ENCODE measurements at regions not wholly inside any gene's neighbourhood (a gene's known extent, or its start where the extent isn't known, plus 50 kb on each side); places are given as distances from the start of the nearest gene placed in this dataset.

- H3K9me3 ChIP-seq (ENCODE audit: control insufficient read depth in 2 of 3, low read length in 3 of 3) = no peaks in the 10 kb centered on the region
- no peak for ATAC-seq
- peaks cover 0 to 11% (median 5%) of the 10 kb centered on the region in 5 donors for H3K27me3 Mint-ChIP-seq
- no peak for DNase-seq
- H3K36me3 ChIP-seq (ENCODE audit: control insufficient read depth in 2 of 3, insufficient read depth in 3 of 3, low read length in 3 of 3) = no peaks in the 10 kb centered on the region
- no peaks in the 10 kb centered on the region for H3K4me1 Mint-ChIP-seq
- H3K27ac Mint-ChIP-seq = no peak overlapping the region
- no peaks in the 10 kb centered on the region for H3K4me1 ChIP-seq (ENCODE audit: control insufficient read depth in 2 of 2, insufficient read depth in 2 of 2, low read length in 2 of 2)
- no peaks in the 10 kb centered on the region for H3K36me3 Mint-ChIP-seq
- H3K4me3 ChIP-seq (ENCODE audit: low read length) = no peak overlapping the region
- H3K4me3 Mint-ChIP-seq = no peak overlapping the region
- intact Hi-C loops (cut with micrococcal nuclease) = no loop called here
- ChIA-PET CTCF (no interaction called here), POLR2A (no interaction called here)
- no peaks in the 10 kb centered on the region for H3K9me3 Mint-ChIP-seq
- H3K27me3 ChIP-seq (ENCODE audit: control insufficient read depth in 2 of 2, insufficient read depth in 2 of 2, low read length in 2 of 2) = no peaks in the 10 kb centered on the region
- H3K27ac ChIP-seq (ENCODE audit: low read depth, low read length) = no peak overlapping the region
Observed at GRCh38 chr5:57683036-57683630, 200.5 kb upstream of the ACTBL2 start.

GRCh38 chr5:57681942-57682341 lies 199.3 kb upstream of the ACTBL2 start:
- no peak overlapping the region for H3K27ac Mint-ChIP-seq
- H3K27me3 ChIP-seq (ENCODE audit: control insufficient read depth in 2 of 2, insufficient read depth in 2 of 2, low read length in 2 of 2) = no peaks in the 10 kb centered on the region
- H3K4me1 ChIP-seq (ENCODE audit: control insufficient read depth in 2 of 2, insufficient read depth in 2 of 2, low read length in 2 of 2) = no peaks in the 10 kb centered on the region
- no peaks in the 10 kb centered on the region for H3K9me3 Mint-ChIP-seq
- ChIA-PET POLR2A (no interaction called here), CTCF (interaction anchor here (0.6 kb wide), 1 partner anchor 463 kb away, joined by 3 read pairs; no protein-coding TSS in a partner anchor)
- no peak overlapping the region for H3K4me3 Mint-ChIP-seq
- H3K4me1 Mint-ChIP-seq = no peaks in the 10 kb centered on the region
- no peak for ATAC-seq
- peaks cover 0 to 19% (median 11%) of the 10 kb centered on the region in 5 donors for H3K27me3 Mint-ChIP-seq
- H3K4me3 ChIP-seq (ENCODE audit: low read length) = no peak overlapping the region
- H3K27ac ChIP-seq (ENCODE audit: low read depth, low read length) = no peak overlapping the region
- intact Hi-C loops (cut with micrococcal nuclease) = no loop called here
- H3K36me3 ChIP-seq (ENCODE audit: control insufficient read depth in 2 of 3, insufficient read depth in 3 of 3, low read length in 3 of 3) = no peaks in the 10 kb centered on the region
- DNase-seq = no peak
- H3K9me3 ChIP-seq (ENCODE audit: control insufficient read depth in 2 of 3, low read length in 3 of 3) = no peaks in the 10 kb centered on the region
- no peaks in the 10 kb centered on the region for H3K36me3 Mint-ChIP-seq

- H3K4me3 Mint-ChIP-seq = no peak overlapping the region
- H3K27me3 ChIP-seq (ENCODE audit: control insufficient read depth in 2 of 2, insufficient read depth in 2 of 2, low read length in 2 of 2) = no peaks in the 10 kb centered on the region
- H3K27ac Mint-ChIP-seq = no peak overlapping the region
- peaks cover 0 to 21% (median 11%) of the 10 kb centered on the region in 5 donors for H3K27me3 Mint-ChIP-seq
- intact Hi-C loops (cut with micrococcal nuclease) = no loop called here
- no peaks in the 10 kb centered on the region for H3K4me1 ChIP-seq (ENCODE audit: control insufficient read depth in 2 of 2, insufficient read depth in 2 of 2, low read length in 2 of 2)
- H3K36me3 ChIP-seq (ENCODE audit: control insufficient read depth in 2 of 3, insufficient read depth in 3 of 3, low read length in 3 of 3) = no peaks in the 10 kb centered on the region
- H3K27ac ChIP-seq (ENCODE audit: low read depth, low read length) = no peak overlapping the region
- ChIA-PET CTCF (no interaction called here), POLR2A (no interaction called here)
- H3K4me1 Mint-ChIP-seq = no peaks in the 10 kb centered on the region
- no peak for DNase-seq
- no peak for ATAC-seq
- no peaks in the 10 kb centered on the region for H3K9me3 Mint-ChIP-seq
- H3K36me3 Mint-ChIP-seq = no peaks in the 10 kb centered on the region
- no peaks in the 10 kb centered on the region for H3K9me3 ChIP-seq (ENCODE audit: control insufficient read depth in 2 of 3, low read length in 3 of 3)
- H3K4me3 ChIP-seq (ENCODE audit: low read length) = no peak overlapping the region
Observed at GRCh38 chr5:57680686-57681085, 198.1 kb upstream of the ACTBL2 start.

- Mint-ChIP-seq H3K27me3 (peaks cover 0 to 29% (median 11%) of the 10 kb centered on the region in 5 donors), H3K4me3 (no peak overlapping the region), H3K4me1 (no peaks in the 10 kb centered on the region), H3K36me3 (no peaks in the 10 kb centered on the region), H3K27ac (no peak overlapping the region), H3K9me3 (no peaks in the 10 kb centered on the region)
- ChIA-PET CTCF (no interaction called here), POLR2A (no interaction called here)
- no peaks in the 10 kb centered on the region for H3K36me3 ChIP-seq (ENCODE audit: control insufficient read depth in 2 of 3, insufficient read depth in 3 of 3, low read length in 3 of 3)
- ATAC-seq (no peak), DNase-seq (no peak)
- H3K9me3 ChIP-seq (ENCODE audit: control insufficient read depth in 2 of 3, low read length in 3 of 3) = no peaks in the 10 kb centered on the region
- H3K27ac ChIP-seq (ENCODE audit: low read depth, low read length) = no peak overlapping the region
- H3K4me1 ChIP-seq (ENCODE audit: control insufficient read depth in 2 of 2, insufficient read depth in 2 of 2, low read length in 2 of 2) = no peaks in the 10 kb centered on the region
- H3K27me3 ChIP-seq (ENCODE audit: control insufficient read depth in 2 of 2, insufficient read depth in 2 of 2, low read length in 2 of 2) = no peaks in the 10 kb centered on the region
- no peak overlapping the region for H3K4me3 ChIP-seq (ENCODE audit: low read length)
- intact Hi-C loops (cut with micrococcal nuclease) = no loop called here
Observed at GRCh38 chr5:57677235-57677634, 194.6 kb upstream of the ACTBL2 start.

GRCh38 chr5:57676222-57677098 lies 193.8 kb upstream of the ACTBL2 start:
- H3K27me3 Mint-ChIP-seq = peaks cover 0 to 29% (median 7%) of the 10 kb centered on the region in 5 donors
- Histone ChIP-seq H3K27me3 (ENCODE audit: control insufficient read depth in 2 of 2, insufficient read depth in 2 of 2, low read length in 2 of 2) (no peaks in the 10 kb centered on the region), H3K27ac (ENCODE audit: low read depth, low read length) (no peak overlapping the region), H3K9me3 (ENCODE audit: control insufficient read depth in 2 of 3, low read length in 3 of 3) (no peaks in the 10 kb centered on the region), H3K4me1 (ENCODE audit: control insufficient read depth in 2 of 2, insufficient read depth in 2 of 2, low read length in 2 of 2) (no peaks in the 10 kb centered on the region), H3K4me3 (ENCODE audit: low read length) (no peak overlapping the region), H3K36me3 (ENCODE audit: control insufficient read depth in 2 of 3, insufficient read depth in 3 of 3, low read length in 3 of 3) (no peaks in the 10 kb centered on the region)
- ATAC-seq = no peak
- ChIA-PET POLR2A (no interaction called here), CTCF (no interaction called here)
- intact Hi-C loops (cut with micrococcal nuclease) = no loop called here
- H3K36me3 Mint-ChIP-seq = no peaks in the 10 kb centered on the region
- no peak for DNase-seq
- no peak overlapping the region for H3K4me3 Mint-ChIP-seq
- H3K9me3 Mint-ChIP-seq = no peaks in the 10 kb centered on the region
- no peaks in the 10 kb centered on the region for H3K4me1 Mint-ChIP-seq
- H3K27ac Mint-ChIP-seq = no peak overlapping the region

- Mint-ChIP-seq H3K4me3 (no peak overlapping the region), H3K36me3 (no peaks in the 10 kb centered on the region), H3K4me1 (no peaks in the 10 kb centered on the region), H3K27ac (no peak overlapping the region), H3K27me3 (peaks cover 2 to 34% (median 7%) of the 10 kb centered on the region in 5 donors), H3K9me3 (no peaks in the 10 kb centered on the region)
- no peaks in the 10 kb centered on the region for H3K36me3 ChIP-seq (ENCODE audit: control insufficient read depth in 2 of 3, insufficient read depth in 3 of 3, low read length in 3 of 3)
- no peaks in the 10 kb centered on the region for H3K27me3 ChIP-seq (ENCODE audit: control insufficient read depth in 2 of 2, insufficient read depth in 2 of 2, low read length in 2 of 2)
- no peak for ATAC-seq
- no peak overlapping the region for H3K27ac ChIP-seq (ENCODE audit: low read depth, low read length)
- H3K4me1 ChIP-seq (ENCODE audit: control insufficient read depth in 2 of 2, insufficient read depth in 2 of 2, low read length in 2 of 2) = no peaks in the 10 kb centered on the region
- no peak overlapping the region for H3K4me3 ChIP-seq (ENCODE audit: low read length)
- intact Hi-C loops (cut with micrococcal nuclease) = no loop called here
- no peak for DNase-seq
- H3K9me3 ChIP-seq (ENCODE audit: control insufficient read depth in 2 of 3, low read length in 3 of 3) = no peaks in the 10 kb centered on the region
- ChIA-PET POLR2A (no interaction called here), CTCF (no interaction called here)
Observed at GRCh38 chr5:57675236-57675635, 192.6 kb upstream of the ACTBL2 start.

GRCh38 chr5:57671371-57671770 lies 188.8 kb upstream of the ACTBL2 start:
- ATAC-seq (no peak), DNase-seq (no peak)
- no peaks in the 10 kb centered on the region for H3K36me3 ChIP-seq (ENCODE audit: control insufficient read depth in 2 of 3, insufficient read depth in 3 of 3, low read length in 3 of 3)
- Mint-ChIP-seq H3K4me3 (no peak overlapping the region), H3K4me1 (no peaks in the 10 kb centered on the region), H3K36me3 (no peaks in the 10 kb centered on the region), H3K9me3 (no peaks in the 10 kb centered on the region), H3K27ac (no peak overlapping the region), H3K27me3 (peaks cover 2 to 22% (median 5%) of the 10 kb centered on the region in 5 donors)
- no peaks in the 10 kb centered on the region for H3K4me1 ChIP-seq (ENCODE audit: control insufficient read depth in 2 of 2, insufficient read depth in 2 of 2, low read length in 2 of 2)
- no peaks in the 10 kb centered on the region for H3K27me3 ChIP-seq (ENCODE audit: control insufficient read depth in 2 of 2, insufficient read depth in 2 of 2, low read length in 2 of 2)
- ChIA-PET CTCF (no interaction called here), POLR2A (no interaction called here)
- no peak overlapping the region for H3K4me3 ChIP-seq (ENCODE audit: low read length)
- H3K27ac ChIP-seq (ENCODE audit: low read depth, low read length) = no peak overlapping the region
- H3K9me3 ChIP-seq (ENCODE audit: control insufficient read depth in 2 of 3, low read length in 3 of 3) = no peaks in the 10 kb centered on the region
- intact Hi-C loops (cut with micrococcal nuclease) = no loop called here

Measured in naive thymus-derived CD4-positive, alpha-beta T cell (primary cell).